BLaER1 treated with 17β-estradiol and CSF1 and Interleukin-3, amounts not matched to agents 10 nM and 100 nM (cell line): ENCODE measurements at regions not wholly inside any gene's neighbourhood (a gene's known extent, or its start where the extent isn't known, plus 50 kb on each side); places are given as distances from the start of the nearest gene placed in this dataset.

Experiments used
- H3K27ac ChIP-seq, 11 experiments: shearing (Covaris generic); formaldehyde crosslinking; 2 replicates each; pipeline ENCODE4 v1.8.1; 2022
- H3K27me3 ChIP-seq, 11 experiments: shearing (Covaris generic); formaldehyde crosslinking; 2 replicates each; pipeline ENCODE4 v1.8.1; 2022
- H3K36me3 ChIP-seq, 11 experiments: shearing (Covaris generic); formaldehyde crosslinking; 2 replicates each; pipeline ENCODE4 v1.8.1; 2022
- H3K4me1 ChIP-seq, 10 experiments: shearing (Covaris generic); formaldehyde crosslinking; 2 replicates each; pipeline ENCODE4 v1.8.1; 2022
- H3K4me2 ChIP-seq, 11 experiments: shearing (Covaris generic); formaldehyde crosslinking; 2 replicates each; pipeline ENCODE4 v1.8.1; 2022
- H3K4me3 ChIP-seq, 10 experiments: shearing (Covaris generic); formaldehyde crosslinking; 2 replicates each; pipeline ENCODE4 v1.8.1; 2022
- H3K9ac ChIP-seq, 11 experiments: shearing (Covaris generic); formaldehyde crosslinking; 2 replicates each; pipeline ENCODE4 v1.8.1; 2022
- H3K9me3 ChIP-seq, 11 experiments: shearing (Covaris generic); formaldehyde crosslinking; replicated peaks in 1 of 11; 2 replicates each; pipeline ENCODE4 v1.8.1; 2022
- H4K20me1 ChIP-seq, 11 experiments: shearing (Covaris generic); formaldehyde crosslinking; 2 replicates each; pipeline ENCODE4 v1.8.1; 2022
- Cebpa-rat ChIP-seq, 11 experiments: shearing (Covaris generic); IDR thresholded peaks; 2 replicates each; pipeline ENCODE4 v1.8.1; 2022

- no peak overlapping the region for H3K9ac ChIP-seq
- no peak for TF ChIP-seq Cebpa-rat (IDR thresholded peaks at IDR 0.05)
- H3K36me3 ChIP-seq = no peaks in the 10 kb centered on the region
- H3K9me3 ChIP-seq = 0 out of 22 replicates have a peak, but pooled peaks cover 0 to 5% (median 0%) of the 10 kb centered on the region in 11 experiments
- no peak overlapping the region; a peak in 1 of 22 replicates for H3K27ac ChIP-seq
- peak overlapping the region in 1 of 11 experiments; percentile 20; a peak in 1 of 22 replicates for H3K4me2 ChIP-seq
- no peak overlapping the region for H3K4me3 ChIP-seq
- H4K20me1 ChIP-seq = no peaks in the 10 kb centered on the region
- peaks cover 0 to 44% (median 5%) of the 10 kb centered on the region in 10 experiments; a peak in 14 of 20 replicates for H3K4me1 ChIP-seq
- no peaks in the 10 kb centered on the region for H3K27me3 ChIP-seq
Measured at GRCh38 chr7:106430103-106430502, 145.3 kb upstream of the NAMPT start.

DNA sequence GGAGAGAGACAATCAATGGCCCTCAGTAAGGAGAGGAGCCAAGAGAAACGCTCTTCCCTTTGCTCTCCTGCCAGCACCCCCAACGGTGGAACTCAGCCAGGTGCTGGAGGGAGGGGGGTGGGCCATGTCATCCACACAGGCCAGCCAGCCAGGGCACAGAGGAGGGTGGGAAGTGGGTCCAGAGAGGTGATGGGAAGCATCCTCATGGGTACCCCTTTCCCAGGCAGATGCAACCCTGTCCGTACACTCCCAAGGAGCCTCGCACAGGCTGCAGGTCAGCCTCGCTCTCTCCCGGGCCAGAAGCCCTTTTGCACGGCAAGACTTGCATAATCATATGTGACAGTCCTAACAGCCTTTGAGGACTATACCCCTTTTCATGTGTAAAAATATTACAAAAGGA is 142.0 kb upstream of the NAMPT start:
- Histone ChIP-seq H3K4me1 (peaks cover 21 to 73% (median 29%) of the 10 kb centered on the region in 10 experiments), H3K36me3 (no peaks in the 10 kb centered on the region), H3K9me3 (0 out of 22 replicates have a peak, but pooled peaks cover 0 to 5% (median 0%) of the 10 kb centered on the region in 11 experiments), H3K4me2 (peak overlapping the region in 3 of 11 experiments; percentile 74 to 98 (median 94); a peak in 6 of 22 replicates), H3K27me3 (no peaks in the 10 kb centered on the region), H3K27ac (peak overlapping the region in 4 of 11 experiments; percentile 84 to 100 (median 98); a peak in 8 of 22 replicates), H3K9ac (peak overlapping the region in 3 of 11 experiments; percentile 81 to 99 (median 96); a peak in 5 of 22 replicates), H3K4me3 (peak overlapping the region in 2 of 10 experiments; percentile 46 to 49; a peak in 3 of 20 replicates), H4K20me1 (no peaks in the 10 kb centered on the region)
- TF ChIP-seq Cebpa-rat (IDR thresholded peaks at IDR 0.05) = no peak

DNA sequence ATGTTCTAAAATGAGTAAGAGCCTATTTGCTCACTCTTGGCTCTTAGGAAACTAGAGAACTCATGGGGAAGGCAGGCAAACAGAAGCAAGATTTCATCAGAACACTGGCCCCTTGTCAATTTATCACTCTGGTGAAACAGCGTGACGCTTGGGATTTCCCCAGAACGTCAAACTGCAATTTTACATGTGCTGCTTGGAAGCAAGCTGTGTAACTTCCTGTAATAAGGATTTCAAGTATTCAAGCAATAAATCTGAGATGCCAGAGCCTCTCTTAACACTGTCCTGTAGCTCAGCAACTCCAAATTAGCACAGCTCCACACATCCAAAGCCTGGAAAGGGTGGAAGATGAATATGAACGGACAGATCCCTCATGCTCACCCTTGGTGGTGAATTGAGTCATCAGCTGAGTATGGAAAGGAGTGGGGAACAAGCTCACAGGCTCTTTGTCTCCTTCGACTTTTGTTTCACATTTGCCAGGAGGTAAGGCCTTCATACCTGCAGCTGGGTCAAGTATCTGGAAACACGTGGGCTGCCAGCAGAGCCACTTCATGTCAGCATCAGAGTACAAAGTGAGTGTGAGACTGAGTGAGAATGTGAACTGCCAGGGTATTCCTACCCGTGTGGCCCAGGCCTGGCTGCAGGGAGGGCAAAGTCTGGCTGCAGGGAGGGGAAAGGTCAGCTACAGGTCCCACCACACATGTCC is 140.4 kb upstream of the NAMPT start:
- Histone ChIP-seq H3K9ac (peak overlapping the region in 6 of 11 experiments; percentile 24 to 99 (median 77); a peak in 11 of 22 replicates), H3K4me3 (peak overlapping the region in 3 of 10 experiments; percentile 31 to 49 (median 46); a peak in 6 of 20 replicates)

GRCh38 chr7:106424476-106425016 is 139.8 kb upstream of the NAMPT start:
- peak overlapping the region in 4 of 11 experiments; percentile 73 to 95 (median 86); a peak in 8 of 22 replicates for H3K9ac ChIP-seq
- peak overlapping the region in 1 of 10 experiments; percentile 20; a peak in 1 of 20 replicates for H3K4me3 ChIP-seq
- peak overlapping the region; percentile 17 to 92 (median 49); a peak in 18 of 22 replicates for H3K4me2 ChIP-seq
- H3K4me1 ChIP-seq = peaks cover 21 to 94% (median 35%) of the 10 kb centered on the region in 10 experiments
- TF ChIP-seq Cebpa-rat (IDR thresholded peaks at IDR 0.05) = no peak; a peak in 1 of 22 replicates
- H3K9me3 ChIP-seq = 0 out of 22 replicates have a peak, but pooled peaks cover 0 to 5% (median 0%) of the 10 kb centered on the region in 11 experiments
- no peaks in the 10 kb centered on the region for H3K36me3 ChIP-seq
- no peaks in the 10 kb centered on the region for H3K27me3 ChIP-seq
- H4K20me1 ChIP-seq = no peaks in the 10 kb centered on the region
- peak overlapping the region; percentile 8 to 100 (median 65); a peak in 19 of 22 replicates for H3K27ac ChIP-seq

More for the DNA sequence above, 140.4 kb upstream of the NAMPT start:
- TF ChIP-seq Cebpa-rat (IDR thresholded peaks at IDR 0.05) = peak in 7 of 11 experiments; percentile 41 to 100 (median 92); a peak in 13 of 22 replicates
- Histone ChIP-seq H3K27me3 (no peaks in the 10 kb centered on the region), H3K9me3 (0 out of 22 replicates have a peak, but pooled peaks cover 0 to 5% (median 0%) of the 10 kb centered on the region in 11 experiments), H3K36me3 (no peaks in the 10 kb centered on the region), H4K20me1 (no peaks in the 10 kb centered on the region), H3K4me2 (peak overlapping the region in 10 of 11 experiments; percentile 30 to 98 (median 50); a peak in 16 of 22 replicates), H3K27ac (peak overlapping the region in 10 of 11 experiments; percentile 27 to 100 (median 70); a peak in 14 of 22 replicates), H3K4me1 (peaks cover 21 to 89% (median 35%) of the 10 kb centered on the region in 10 experiments)

DNA sequence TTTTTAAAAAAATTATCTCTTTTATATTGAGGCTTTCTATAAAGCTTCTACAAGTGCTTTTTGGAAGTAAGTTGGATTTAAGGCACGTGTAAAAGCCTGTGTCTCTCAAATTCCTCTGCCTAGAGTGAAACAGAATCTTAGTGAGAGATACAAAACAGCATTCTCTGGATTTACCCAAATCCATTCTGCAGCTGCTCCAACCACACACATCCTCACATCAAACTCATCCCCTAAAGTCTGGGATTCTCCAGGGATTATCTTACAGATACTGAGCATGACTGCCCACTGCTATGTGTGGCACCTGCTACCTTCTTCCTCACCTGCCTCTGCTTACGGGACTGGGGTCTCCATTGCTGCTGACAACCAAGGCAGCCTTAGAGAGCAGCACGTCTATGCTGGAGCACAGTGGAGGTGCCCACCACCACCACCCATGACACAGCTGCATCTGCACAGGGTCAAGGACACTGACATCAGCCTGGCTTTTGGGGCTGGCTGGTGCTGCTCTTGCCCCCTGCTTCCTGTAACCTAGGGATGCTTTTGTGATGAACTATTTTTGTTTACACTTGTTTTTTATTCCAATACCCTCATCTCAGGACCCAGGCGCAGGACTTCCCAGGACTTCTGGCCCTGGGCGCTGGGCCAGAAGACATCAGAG is 139.2 kb upstream of the NAMPT start:
- Histone ChIP-seq H3K9me3 (peaks cover 0 to 10% (median 0%) of the 10 kb centered on the region in 11 experiments; a peak in 1 of 22 replicates), H3K27ac (peak overlapping the region; percentile 8 to 100 (median 65); a peak in 19 of 22 replicates), H3K4me2 (peak overlapping the region; percentile 17 to 92 (median 49); a peak in 21 of 22 replicates), H3K9ac (peak overlapping the region in 4 of 11 experiments; percentile 73 to 95 (median 86); a peak in 8 of 22 replicates), H3K27me3 (no peaks in the 10 kb centered on the region), H4K20me1 (no peaks in the 10 kb centered on the region), H3K4me3 (peak overlapping the region in 1 of 10 experiments; percentile 20; a peak in 1 of 20 replicates), H3K36me3 (no peaks in the 10 kb centered on the region), H3K4me1 (peaks cover 21 to 94% (median 35%) of the 10 kb centered on the region in 10 experiments)
- no peak for TF ChIP-seq Cebpa-rat (IDR thresholded peaks at IDR 0.05)

DNA sequence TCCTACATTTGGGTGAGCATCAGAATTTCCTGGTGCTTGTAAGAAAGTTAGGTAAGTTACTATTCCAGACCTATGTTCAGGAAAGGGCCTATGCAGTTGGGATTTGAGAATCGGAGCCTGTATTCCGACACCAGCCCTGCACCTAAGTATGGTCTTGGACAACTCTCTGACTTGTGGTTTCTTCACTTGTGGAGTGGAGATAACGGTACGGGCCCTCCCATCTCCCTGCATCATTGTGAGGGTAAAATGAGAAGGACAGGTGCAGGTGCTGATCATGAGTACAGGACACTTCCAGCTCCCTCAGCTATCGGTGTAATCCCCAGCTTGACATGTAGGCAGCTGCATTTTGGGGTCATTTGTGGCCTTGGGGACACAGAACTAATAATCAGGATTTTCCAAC is 138.3 kb upstream of the NAMPT start:
- H3K36me3 ChIP-seq = no peaks in the 10 kb centered on the region
- no peaks in the 10 kb centered on the region for H4K20me1 ChIP-seq
- no peak overlapping the region for H3K4me3 ChIP-seq
- peak overlapping the region in 3 of 11 experiments; percentile 81 to 95 (median 92); a peak in 6 of 22 replicates for H3K9ac ChIP-seq
- peak overlapping the region in 4 of 11 experiments; percentile 84 to 100 (median 98); a peak in 8 of 22 replicates for H3K27ac ChIP-seq
- H3K9me3 ChIP-seq = peaks cover 0 to 16% (median 0%) of the 10 kb centered on the region in 11 experiments; a peak in 1 of 22 replicates
- H3K4me2 ChIP-seq = peak overlapping the region; percentile 17 to 92 (median 48); a peak in 20 of 22 replicates
- H3K27me3 ChIP-seq = no peaks in the 10 kb centered on the region
- H3K4me1 ChIP-seq = peaks cover 21 to 98% (median 38%) of the 10 kb centered on the region in 10 experiments
- no peak for TF ChIP-seq Cebpa-rat (IDR thresholded peaks at IDR 0.05)

DNA sequence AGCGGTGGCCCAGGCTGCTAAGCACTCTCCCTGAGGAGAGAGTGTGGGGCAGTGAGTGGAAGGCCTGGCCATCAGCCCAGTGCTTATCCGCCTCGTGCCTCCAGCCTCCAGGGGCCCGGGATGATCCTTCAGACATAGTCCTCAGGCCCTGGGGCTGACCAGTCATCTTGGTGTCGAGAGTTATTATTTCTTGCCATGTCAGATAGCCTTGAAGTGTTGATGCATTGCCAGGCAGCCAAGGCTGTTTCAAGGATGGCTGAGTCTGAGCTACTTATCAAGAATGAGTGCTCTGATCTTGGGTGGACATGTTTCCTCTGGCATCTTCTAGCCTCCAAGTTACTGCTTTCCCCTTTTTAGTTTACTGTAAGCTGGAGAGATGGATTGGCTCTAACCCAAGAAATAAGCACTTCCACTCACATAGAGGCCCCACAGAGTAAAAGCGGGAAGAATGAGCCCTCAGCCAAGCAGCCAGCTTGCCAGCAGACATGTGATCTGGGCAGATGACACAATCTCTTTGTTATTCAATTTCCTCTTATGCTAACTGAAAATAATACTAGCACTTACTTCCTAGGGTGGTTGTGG is 136.5 kb upstream of the NAMPT start:
- no peaks in the 10 kb centered on the region for H4K20me1 ChIP-seq
- H3K4me3 ChIP-seq = no peak overlapping the region
- H3K9me3 ChIP-seq = peaks cover 4 to 25% (median 11%) of the 10 kb centered on the region in 11 experiments; a peak in 21 of 22 replicates
- H3K9ac ChIP-seq = peak overlapping the region in 4 of 11 experiments; percentile 3 to 95 (median 86); a peak in 6 of 22 replicates
- H3K4me1 ChIP-seq = peaks cover 21 to 93% (median 38%) of the 10 kb centered on the region in 10 experiments
- no peaks in the 10 kb centered on the region for H3K27me3 ChIP-seq
- peak in 2 of 11 experiments; percentile 31 to 71; a peak in 1 of 22 replicates for TF ChIP-seq Cebpa-rat (IDR thresholded peaks at IDR 0.05)
- no peaks in the 10 kb centered on the region for H3K36me3 ChIP-seq
- H3K27ac ChIP-seq = peak overlapping the region in 6 of 11 experiments; percentile 43 to 100 (median 90); a peak in 12 of 22 replicates
- peak overlapping the region in 5 of 11 experiments; percentile 40 to 92 (median 74); a peak in 10 of 22 replicates for H3K4me2 ChIP-seq
